Activated naive CD8-positive, alpha-beta T cell treated with anti-CD3 and anti-CD28 coated beads, Interleukin-2, amount 10 ng/mL, durations not matched to agents 7 days and 5 days (primary cell): ENCODE measurements at regions not wholly inside any gene's neighbourhood (a gene's known extent, or its start where the extent isn't known, plus 50 kb on each side); places are given as distances from the start of the nearest gene placed in this dataset.
"Not testable (repeated sequence)": the region's sequence is repeated elsewhere in the genome, so short reads cannot be mapped to it uniquely, and the experiment has no call there.

ENCODE experiments used
- ATAC-seq: fragments of 150-1000 bp; cut with Tn5 transposase; one replicate; pipeline ENCODE4 v1.10.0; 2021; ENCODE audit warnings: low read depth, moderate library complexity
- POLR2A ChIA-PET: fragments of 350-600 bp; sonication (Branson Sonifier 250); formaldehyde crosslinking; loops from one replicate; lab custom pipeline; 2021; ENCODE audit warnings: antibody characterized with exemption; lab: Charles Lee
- DNase-seq: peaks from one replicate; pipeline ENCODE4 v3.0.0; 2021
- H3K27ac Mint-ChIP-seq: one replicate; pipeline ENCODE4 v1.8.0; 2022; ENCODE audit warnings: mild to moderate bottlenecking, mixed read lengths
- H3K27me3 Mint-ChIP-seq: one replicate; pipeline ENCODE4 v1.8.0; 2022; ENCODE audit warnings: mild to moderate bottlenecking, moderate library complexity, mixed read lengths
- H3K36me3 Mint-ChIP-seq: one replicate; pipeline ENCODE4 v1.8.0; 2021; ENCODE audit warnings: mild to moderate bottlenecking, mixed read lengths
- H3K4me1 Mint-ChIP-seq: one replicate; pipeline ENCODE4 v1.8.0; 2021; ENCODE audit warnings: mixed read lengths
- H3K4me3 Mint-ChIP-seq: one replicate; pipeline ENCODE4 v1.8.0; 2022; ENCODE audit warnings: mild to moderate bottlenecking, moderate library complexity, mixed read lengths
- H3K9me3 Mint-ChIP-seq: one replicate; pipeline ENCODE4 v1.8.0; 2021; ENCODE audit warnings: mixed read lengths

DNA sequence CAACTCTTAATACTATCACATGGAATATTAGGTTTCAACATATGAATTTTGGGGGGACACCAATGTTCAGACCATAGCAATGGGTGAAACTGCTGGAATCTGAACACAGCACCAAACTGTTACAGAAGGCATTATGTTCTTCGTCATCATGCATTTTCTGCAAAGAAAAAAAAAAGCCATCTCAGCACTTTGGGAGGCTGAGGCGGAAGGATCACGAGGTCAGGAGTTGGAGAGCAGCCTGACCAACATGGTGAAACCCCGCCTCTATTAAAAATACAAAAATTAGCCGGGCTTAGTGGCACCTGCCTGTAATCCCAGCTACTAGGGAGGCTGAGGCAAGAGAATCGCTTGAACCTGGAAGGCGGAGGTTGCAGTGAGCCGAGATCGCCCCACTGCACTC lies 80.9 kb upstream of the DGKG start:
- POLR2A ChIA-PET, DNase-seq: not testable (repeated sequence)

DNA sequence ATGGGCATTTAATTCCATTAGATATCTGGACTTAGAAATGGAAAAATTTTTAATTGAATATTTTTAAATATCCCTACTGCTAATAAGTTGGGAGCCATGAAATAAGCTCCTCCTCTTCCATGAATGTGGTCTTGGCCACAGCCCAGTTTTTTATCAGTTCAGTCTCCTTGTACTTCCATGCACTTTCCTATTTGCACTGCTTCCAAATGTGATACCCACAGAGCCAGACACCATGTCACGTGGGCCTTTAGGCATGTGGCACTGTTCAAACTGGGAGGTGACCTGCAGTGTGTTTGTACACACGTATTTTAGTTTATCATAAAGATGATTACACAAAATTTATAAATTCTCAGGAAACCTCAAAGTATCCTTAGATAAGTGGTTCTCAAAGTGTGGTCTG lies 80.1 kb upstream of the DGKG start:
- no peak overlapping the region for H3K27ac Mint-ChIP-seq

More for the DNA sequence above, 80.9 kb upstream of the DGKG start:
- not testable (repeated sequence) for H3K4me1 Mint-ChIP-seq, ATAC-seq, H3K27me3 Mint-ChIP-seq, H3K9me3 Mint-ChIP-seq, H3K36me3 Mint-ChIP-seq, H3K27ac Mint-ChIP-seq, H3K4me3 Mint-ChIP-seq

DNA sequence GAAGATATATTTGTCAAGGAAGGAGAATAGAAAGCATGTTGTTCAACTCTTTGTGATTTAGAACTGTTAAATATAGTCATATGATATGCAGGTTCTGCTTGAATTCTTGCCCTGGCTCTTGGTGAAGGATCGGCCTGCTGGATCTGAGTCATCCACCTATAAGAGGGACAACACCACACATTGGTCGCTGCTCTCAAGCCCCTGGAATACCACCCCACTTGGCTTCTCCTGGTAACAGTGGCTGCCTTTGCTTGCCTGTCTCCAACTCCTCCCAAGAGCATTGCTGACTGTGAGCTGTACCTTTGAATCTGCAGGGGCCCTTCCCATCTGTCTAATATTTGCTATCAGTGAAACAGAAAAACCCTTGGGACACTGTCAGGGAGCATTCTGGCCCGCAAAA lies 78.9 kb upstream of the DGKG start:
- DNase-seq, result no peak
- no peak overlapping the region for H3K27ac Mint-ChIP-seq
- no peaks in the 10 kb centered on the region for H3K27me3 Mint-ChIP-seq
- H3K4me1 Mint-ChIP-seq, result no peaks in the 10 kb centered on the region
- H3K9me3 Mint-ChIP-seq, result no peaks in the 10 kb centered on the region
- POLR2A ChIA-PET, result no interaction called here
- ATAC-seq, result no peak
- H3K36me3 Mint-ChIP-seq, result no peaks in the 10 kb centered on the region
- no peak overlapping the region for H3K4me3 Mint-ChIP-seq

More for the DNA sequence above, 80.1 kb upstream of the DGKG start:
- no peak overlapping the region for H3K4me3 Mint-ChIP-seq
- DNase-seq (no peak), ATAC-seq (no peak)
- H3K9me3 Mint-ChIP-seq, result no peaks in the 10 kb centered on the region
- no peaks in the 10 kb centered on the region for H3K36me3 Mint-ChIP-seq
- POLR2A ChIA-PET, result no interaction called here
- H3K4me1 Mint-ChIP-seq, result no peaks in the 10 kb centered on the region
- H3K27me3 Mint-ChIP-seq, result peaks cover 5% of the 10 kb centered on the region

DNA sequence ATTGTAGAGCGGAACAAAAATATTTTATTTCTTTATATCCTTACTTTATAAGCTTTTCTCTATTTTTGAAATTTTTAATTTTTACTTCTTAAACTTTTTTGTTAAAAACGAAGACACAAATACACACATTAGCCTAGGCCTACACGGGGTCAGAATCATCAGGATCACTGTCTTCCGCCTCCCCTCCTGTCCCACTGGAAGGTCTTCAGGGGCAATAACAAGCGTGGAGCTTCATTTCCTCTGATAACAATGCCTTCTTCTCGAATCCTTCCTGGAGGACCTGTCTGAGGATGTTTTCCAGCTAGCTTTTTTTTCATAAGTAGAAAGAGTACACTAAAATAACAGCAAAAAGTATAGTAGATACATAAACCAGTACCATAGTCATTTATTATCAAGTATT lies 77.7 kb upstream of the DGKG start:
- POLR2A ChIA-PET, result no interaction called here
- no peak overlapping the region for H3K4me3 Mint-ChIP-seq
- H3K27ac Mint-ChIP-seq, result no peak overlapping the region
- H3K9me3 Mint-ChIP-seq, result no peaks in the 10 kb centered on the region
- no peaks in the 10 kb centered on the region for H3K4me1 Mint-ChIP-seq
- DNase-seq (no peak), ATAC-seq (no peak)
- no peaks in the 10 kb centered on the region for H3K36me3 Mint-ChIP-seq
- H3K27me3 Mint-ChIP-seq, result no peaks in the 10 kb centered on the region

DNA sequence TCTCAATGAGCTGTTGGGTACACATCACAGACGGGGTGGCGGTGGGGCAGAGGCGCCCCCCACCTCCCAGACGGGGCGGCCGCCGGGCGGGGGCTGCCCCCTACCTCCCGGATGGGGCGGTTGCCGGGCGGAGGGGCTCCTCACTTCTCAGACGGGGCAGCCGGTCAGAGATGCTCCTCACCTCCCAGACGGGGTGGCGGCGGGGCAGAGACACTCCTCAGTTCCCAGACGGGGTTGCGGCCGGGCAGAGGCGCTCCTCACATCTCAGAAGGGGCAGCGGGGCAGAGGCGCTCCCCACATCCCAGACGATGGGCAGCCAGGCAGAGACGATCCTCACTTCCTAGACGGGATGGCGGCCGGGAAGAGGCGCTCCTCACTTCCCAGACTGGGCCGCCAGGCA lies 73.3 kb upstream of the DGKG start:
- H3K27ac Mint-ChIP-seq, H3K4me3 Mint-ChIP-seq, H3K4me1 Mint-ChIP-seq, H3K27me3 Mint-ChIP-seq, H3K36me3 Mint-ChIP-seq, ATAC-seq, DNase-seq, POLR2A ChIA-PET, H3K9me3 Mint-ChIP-seq: not testable (repeated sequence)

DNA sequence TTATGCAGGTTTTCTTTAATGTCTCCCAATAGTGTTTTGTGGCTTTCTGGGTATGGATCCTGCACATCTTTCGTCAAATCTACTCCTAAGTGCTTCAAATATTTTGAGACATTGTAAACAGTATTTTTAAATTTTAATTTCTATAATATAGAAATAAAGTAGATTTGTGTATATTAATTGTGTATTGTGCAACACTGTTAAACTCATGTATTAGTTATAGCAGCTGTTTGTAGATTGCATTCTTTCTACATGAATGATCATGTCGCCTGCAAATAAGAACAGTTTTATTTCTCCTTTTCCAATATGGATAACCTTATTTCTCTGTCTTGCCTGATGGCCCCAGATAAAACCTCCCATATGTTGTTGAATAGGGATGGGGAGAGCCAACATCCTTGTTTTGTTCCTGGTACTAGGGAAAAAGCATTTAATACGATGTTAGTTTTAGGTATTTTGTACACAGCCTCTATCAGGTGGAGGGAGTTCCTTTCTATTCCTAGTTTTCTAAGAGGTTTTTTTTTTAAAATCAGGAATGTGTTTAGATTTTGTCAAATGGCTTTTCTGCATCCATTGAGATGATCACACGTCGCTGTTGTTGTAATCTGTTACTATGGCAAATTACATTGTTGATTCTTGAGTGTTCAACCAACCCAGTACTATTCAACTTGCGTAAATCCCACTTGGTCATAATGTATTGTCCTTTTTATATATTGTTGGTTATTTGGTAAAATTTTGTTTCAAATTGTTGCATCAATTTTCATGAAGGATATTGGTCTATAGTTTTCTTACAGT lies 71.1 kb upstream of the DGKG start:
- no peak overlapping the region for H3K4me3 Mint-ChIP-seq
- ATAC-seq (no peak), DNase-seq (no peak)
- H3K4me1 Mint-ChIP-seq, result no peaks in the 10 kb centered on the region
- H3K27ac Mint-ChIP-seq, result no peak overlapping the region
- peaks cover 7% of the 10 kb centered on the region for H3K27me3 Mint-ChIP-seq
- no peaks in the 10 kb centered on the region for H3K9me3 Mint-ChIP-seq
- no peaks in the 10 kb centered on the region for H3K36me3 Mint-ChIP-seq
- POLR2A ChIA-PET, result no interaction called here

DNA sequence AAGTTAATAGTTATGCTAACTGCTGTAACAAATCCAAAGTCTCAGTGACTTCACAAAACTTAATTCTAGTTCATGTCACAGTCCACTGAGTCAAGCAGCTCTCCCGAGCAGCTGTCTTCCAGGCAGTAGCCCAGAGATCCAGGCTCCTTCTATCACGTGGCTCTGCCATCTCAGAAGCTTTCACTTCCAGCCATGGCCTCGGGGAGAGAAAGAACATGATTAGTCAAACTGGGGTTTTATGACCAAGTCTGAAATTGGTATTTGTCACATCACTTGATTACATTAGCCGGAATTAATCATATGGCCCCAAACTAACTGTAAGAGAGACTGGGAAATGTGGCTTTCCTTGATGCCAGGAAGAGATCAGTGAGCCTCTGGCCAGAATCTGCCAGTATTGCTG lies 70.2 kb upstream of the DGKG start:
- no peaks in the 10 kb centered on the region for H3K9me3 Mint-ChIP-seq
- ATAC-seq, result no peak
- no peak overlapping the region for H3K4me3 Mint-ChIP-seq
- H3K27me3 Mint-ChIP-seq, result peaks cover 7% of the 10 kb centered on the region
- H3K4me1 Mint-ChIP-seq, result no peaks in the 10 kb centered on the region
- POLR2A ChIA-PET, result no interaction called here
- H3K27ac Mint-ChIP-seq, result no peak overlapping the region
- DNase-seq, result no peak
- H3K36me3 Mint-ChIP-seq, result no peaks in the 10 kb centered on the region

DNA sequence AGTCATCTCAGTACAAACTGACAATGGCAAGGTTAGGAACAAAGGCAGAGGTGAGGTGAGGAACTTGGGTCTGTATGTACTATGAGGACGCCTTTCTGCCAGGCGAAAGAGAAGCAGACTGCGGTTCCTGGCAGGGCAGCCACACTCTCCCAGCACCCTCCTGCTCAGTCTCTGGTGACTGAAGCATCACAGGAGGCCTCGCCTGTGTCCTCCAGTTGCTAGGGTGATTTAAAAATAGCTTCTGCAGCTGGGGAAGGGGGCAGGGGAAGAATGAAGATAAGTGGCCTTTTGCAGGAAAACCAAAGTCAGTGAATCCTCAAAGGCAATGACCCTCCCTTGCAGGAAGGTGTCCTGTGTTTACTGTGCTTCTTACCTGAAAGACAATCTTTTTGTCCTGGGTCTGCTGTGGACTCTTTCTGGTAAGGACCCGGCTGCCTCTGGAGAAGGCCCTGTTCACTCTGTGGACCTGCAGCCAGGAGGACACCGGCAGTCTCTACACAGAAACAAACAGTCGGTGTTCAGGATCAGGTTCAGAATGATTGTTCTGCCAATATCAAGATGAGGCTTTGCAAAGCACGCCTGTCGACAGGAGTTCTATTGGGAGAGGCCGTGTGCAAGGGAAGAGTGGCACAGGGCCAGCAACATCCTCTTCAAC lies 65.7 kb upstream of the DGKG start:
- Mint-ChIP-seq H3K4me1 (no peaks in the 10 kb centered on the region), H3K27me3 (peaks cover 9% of the 10 kb centered on the region), H3K4me3 (no peak overlapping the region), H3K9me3 (no peaks in the 10 kb centered on the region), H3K27ac (no peak overlapping the region), H3K36me3 (no peaks in the 10 kb centered on the region)
- no peak for DNase-seq
- no peak for ATAC-seq
- POLR2A ChIA-PET, result no interaction called here

DNA sequence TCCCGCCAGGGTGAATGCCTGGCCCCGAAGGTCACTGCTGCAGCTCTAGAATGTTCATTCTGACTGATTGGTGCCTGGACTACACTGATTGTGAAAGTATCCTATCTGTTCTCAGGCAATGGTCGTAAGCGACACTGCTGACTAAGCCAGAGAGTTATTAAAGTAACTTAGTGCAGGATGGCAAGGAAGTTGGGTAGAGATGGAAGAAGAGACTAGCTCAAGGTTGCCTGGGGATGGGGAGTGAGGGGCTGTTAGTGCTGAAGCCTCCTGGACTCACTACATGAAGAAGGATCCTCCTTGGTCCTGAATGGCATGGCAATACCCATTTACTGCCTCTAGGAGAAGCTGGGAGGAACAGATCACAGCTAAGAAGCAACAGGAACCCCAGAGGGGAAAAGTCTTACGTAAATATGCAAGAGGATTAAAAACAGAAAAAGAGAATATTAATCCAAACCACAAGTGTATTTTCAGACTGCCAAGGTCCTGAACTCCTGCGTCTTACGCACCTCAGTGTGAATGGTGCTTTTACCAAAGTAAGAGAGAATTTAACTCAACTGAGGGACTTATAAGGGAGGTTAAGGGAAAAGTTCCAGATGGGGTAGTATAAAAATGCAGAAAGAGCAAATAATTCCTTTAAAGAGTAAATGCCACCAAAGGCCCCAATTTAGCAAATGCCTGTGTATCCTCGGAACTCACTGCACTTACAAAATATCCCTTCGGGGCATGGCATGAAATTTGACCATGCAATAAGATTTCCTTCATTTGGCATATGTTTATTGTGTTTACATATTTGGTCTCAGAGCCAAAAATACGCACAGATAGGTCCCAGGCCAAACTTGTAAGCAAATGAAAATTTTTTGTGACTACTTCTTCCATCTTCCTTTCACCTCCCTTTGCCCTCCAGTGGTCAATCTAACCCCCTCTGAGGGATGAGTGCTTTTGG lies 64.0 kb upstream of the DGKG start:
- DNase-seq (no peak), ATAC-seq (no peak)
- no peaks in the 10 kb centered on the region for H3K9me3 Mint-ChIP-seq
- no peaks in the 10 kb centered on the region for H3K4me1 Mint-ChIP-seq
- no peak overlapping the region for H3K27ac Mint-ChIP-seq
- peaks cover 8% of the 10 kb centered on the region for H3K27me3 Mint-ChIP-seq
- no peak overlapping the region for H3K4me3 Mint-ChIP-seq
- POLR2A ChIA-PET, result no interaction called here
- H3K36me3 Mint-ChIP-seq, result no peaks in the 10 kb centered on the region

DNA sequence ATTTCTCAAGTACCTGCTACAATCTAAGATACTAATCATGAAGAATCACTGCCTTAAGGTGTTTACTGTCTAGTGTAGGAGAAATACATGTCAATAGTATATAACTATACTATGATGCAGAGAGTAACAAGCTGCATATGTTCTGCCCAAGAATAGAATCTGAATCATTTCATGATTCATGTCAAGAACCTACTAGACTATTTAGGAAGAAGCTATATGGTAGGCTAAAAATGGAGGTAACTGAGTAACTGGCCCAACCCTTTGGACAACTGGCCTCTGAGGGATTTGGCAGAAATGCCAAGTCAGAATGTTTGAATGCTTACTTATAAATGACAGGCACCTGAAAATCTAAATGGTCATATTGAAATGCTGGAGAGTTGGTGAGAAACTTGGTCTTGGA lies 59.9 kb upstream of the DGKG start:
- Mint-ChIP-seq H3K4me3 (no peak overlapping the region), H3K27me3 (peaks cover 11% of the 10 kb centered on the region), H3K4me1 (no peaks in the 10 kb centered on the region), H3K27ac (no peak overlapping the region), H3K9me3 (no peaks in the 10 kb centered on the region), H3K36me3 (no peaks in the 10 kb centered on the region)
- POLR2A ChIA-PET, result no interaction called here
- no peak for ATAC-seq
- no peak for DNase-seq

DNA sequence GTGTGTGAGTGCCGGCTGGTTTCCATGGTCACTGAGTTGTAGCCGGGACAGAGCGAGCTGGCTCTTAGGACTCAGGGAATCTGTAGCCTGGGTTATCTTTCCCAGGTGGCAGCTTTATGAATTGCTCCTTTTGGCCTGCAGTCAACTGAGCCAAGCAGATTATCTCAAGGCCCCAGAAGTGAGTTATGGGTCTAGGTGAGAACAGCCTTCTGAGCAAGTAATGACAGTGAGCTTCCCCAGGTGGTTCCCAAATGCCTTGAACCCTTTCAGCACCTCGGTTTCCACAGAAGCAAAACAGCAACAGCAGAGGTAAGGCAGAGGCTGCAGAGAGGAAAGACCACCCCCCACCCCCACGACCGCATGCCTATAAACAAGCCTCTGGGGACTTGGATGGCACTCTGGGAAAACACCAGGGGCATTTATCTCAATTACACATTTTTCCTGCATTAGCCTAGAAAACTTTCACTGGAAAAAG lies 56.7 kb upstream of the DGKG start:
- Mint-ChIP-seq H3K9me3 (peaks cover 2% of the 10 kb centered on the region), H3K27ac (no peak overlapping the region), H3K4me1 (peaks cover 10% of the 10 kb centered on the region), H3K27me3 (peaks cover 27% of the 10 kb centered on the region), H3K36me3 (no peaks in the 10 kb centered on the region), H3K4me3 (no peak overlapping the region)
- DNase-seq (no peak), ATAC-seq (no peak)
- POLR2A ChIA-PET, result no interaction called here

DNA sequence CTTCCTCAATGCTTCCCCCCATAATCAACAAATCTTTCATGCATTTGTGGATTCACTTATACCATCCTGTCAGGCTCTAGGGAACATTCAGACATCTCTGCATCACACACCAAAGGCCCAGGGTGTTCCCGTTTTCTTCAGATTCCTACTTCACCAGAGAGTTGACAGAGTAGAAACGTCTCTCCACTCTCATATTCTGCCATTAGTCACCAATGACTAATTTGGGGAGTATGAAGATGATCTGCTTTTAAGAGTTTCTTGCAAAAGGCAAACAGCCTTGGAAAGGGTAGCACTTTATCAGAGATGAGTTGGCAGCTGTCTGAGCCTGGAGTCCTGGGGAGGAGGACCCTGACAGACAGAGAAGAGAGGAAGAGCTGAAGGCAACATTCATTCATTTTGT lies 55.8 kb upstream of the DGKG start:
- POLR2A ChIA-PET, result no interaction called here
- peaks cover 31% of the 10 kb centered on the region for H3K27me3 Mint-ChIP-seq
- H3K4me3 Mint-ChIP-seq, result no peak overlapping the region
- peaks cover 2% of the 10 kb centered on the region for H3K9me3 Mint-ChIP-seq
- no peaks in the 10 kb centered on the region for H3K36me3 Mint-ChIP-seq
- H3K4me1 Mint-ChIP-seq, result peaks cover 13% of the 10 kb centered on the region
- no peak for DNase-seq
- H3K27ac Mint-ChIP-seq, result no peak overlapping the region
- no peak for ATAC-seq

DNA sequence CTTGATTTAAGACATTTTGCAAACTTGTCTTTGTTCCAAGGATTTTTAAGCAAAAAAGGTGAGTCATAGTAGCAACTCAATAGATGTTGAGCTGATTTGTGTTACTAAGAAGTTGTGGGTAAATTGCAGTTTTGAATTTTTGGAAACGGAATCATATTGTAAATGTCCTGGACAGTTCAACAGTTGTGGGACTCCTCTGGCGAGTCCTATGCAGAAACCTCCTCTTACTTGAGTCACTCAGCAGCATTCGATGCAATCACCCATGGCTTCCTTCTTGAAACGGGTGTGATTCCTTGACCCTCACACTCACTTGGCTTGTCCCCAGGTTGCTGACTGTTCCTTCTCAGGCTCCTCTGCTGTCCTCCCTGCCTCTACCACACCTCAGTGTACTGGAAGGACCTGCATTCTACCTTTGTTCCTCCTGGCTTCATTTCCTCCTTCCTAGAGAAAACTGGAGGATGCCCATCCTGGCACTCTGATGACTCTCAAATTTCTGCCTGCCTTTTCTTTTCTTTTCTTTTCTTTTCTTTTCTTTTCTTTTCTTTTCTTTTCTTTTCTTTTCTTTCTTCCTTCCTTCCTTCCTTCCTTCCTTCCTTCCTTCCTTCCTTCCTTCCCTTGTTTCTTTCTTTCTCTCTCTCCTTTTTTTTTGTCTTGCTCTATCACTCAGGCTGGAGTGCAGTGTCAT lies 52.8 kb upstream of the DGKG start:
- POLR2A ChIA-PET, result no interaction called here
- Mint-ChIP-seq H3K27me3 (peaks cover 30% of the 10 kb centered on the region), H3K9me3 (peaks cover 2% of the 10 kb centered on the region), H3K27ac (no peak overlapping the region), H3K4me3 (no peak overlapping the region), H3K36me3 (no peaks in the 10 kb centered on the region), H3K4me1 (peaks cover 13% of the 10 kb centered on the region)
- ATAC-seq, result no peak
- DNase-seq, result no peak
